ENCODE measurements at regions not wholly inside any gene's neighbourhood (a gene's known extent, or its start where the extent isn't known, plus 50 kb on each side); places are given as distances from the start of the nearest gene placed in this dataset.

DNA sequence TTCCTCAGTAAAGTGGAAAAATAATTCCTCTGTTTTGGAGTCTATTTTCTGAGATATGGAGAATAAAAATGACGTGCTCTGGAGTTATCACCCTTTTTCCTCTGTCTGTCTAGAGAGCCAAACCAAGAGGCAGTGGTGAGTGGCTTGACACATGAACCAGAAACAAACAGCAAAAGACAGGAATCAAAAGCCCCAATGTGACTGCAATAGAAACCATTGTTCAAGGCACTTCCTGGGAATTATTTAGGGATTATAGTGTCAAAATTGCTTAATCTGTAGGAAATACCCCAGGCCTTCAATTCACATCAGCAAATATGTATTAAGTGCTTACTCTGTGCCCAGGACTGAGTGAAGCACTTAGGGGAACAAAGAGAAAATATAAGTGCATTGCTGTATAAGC is 560.4 kb upstream of the JAG1 start:
- DNase-seq (ENCODE audit: low read depth, low spot score): no peak
- no peaks in the 10 kb centered on the region for H3K27me3 ChIP-seq (ENCODE audit: control insufficient read depth, insufficient read depth, low read length)
- intact Hi-C loops (cut with micrococcal nuclease; ENCODE audit: unreplicated experiment) (no loop called here), in situ Hi-C loops (cut with HindIII; ENCODE audit: low pct_unique_long_range_greater_than_20kb, low sequenced_read_pairs) (no loop called here)
- no peak overlapping the region for H3K4me3 ChIP-seq (ENCODE audit: low read depth in 2 of 2, low read length in 2 of 2)
- CTCF ChIA-PET: no interaction called here
- TF ChIP-seq, protein P1, sequence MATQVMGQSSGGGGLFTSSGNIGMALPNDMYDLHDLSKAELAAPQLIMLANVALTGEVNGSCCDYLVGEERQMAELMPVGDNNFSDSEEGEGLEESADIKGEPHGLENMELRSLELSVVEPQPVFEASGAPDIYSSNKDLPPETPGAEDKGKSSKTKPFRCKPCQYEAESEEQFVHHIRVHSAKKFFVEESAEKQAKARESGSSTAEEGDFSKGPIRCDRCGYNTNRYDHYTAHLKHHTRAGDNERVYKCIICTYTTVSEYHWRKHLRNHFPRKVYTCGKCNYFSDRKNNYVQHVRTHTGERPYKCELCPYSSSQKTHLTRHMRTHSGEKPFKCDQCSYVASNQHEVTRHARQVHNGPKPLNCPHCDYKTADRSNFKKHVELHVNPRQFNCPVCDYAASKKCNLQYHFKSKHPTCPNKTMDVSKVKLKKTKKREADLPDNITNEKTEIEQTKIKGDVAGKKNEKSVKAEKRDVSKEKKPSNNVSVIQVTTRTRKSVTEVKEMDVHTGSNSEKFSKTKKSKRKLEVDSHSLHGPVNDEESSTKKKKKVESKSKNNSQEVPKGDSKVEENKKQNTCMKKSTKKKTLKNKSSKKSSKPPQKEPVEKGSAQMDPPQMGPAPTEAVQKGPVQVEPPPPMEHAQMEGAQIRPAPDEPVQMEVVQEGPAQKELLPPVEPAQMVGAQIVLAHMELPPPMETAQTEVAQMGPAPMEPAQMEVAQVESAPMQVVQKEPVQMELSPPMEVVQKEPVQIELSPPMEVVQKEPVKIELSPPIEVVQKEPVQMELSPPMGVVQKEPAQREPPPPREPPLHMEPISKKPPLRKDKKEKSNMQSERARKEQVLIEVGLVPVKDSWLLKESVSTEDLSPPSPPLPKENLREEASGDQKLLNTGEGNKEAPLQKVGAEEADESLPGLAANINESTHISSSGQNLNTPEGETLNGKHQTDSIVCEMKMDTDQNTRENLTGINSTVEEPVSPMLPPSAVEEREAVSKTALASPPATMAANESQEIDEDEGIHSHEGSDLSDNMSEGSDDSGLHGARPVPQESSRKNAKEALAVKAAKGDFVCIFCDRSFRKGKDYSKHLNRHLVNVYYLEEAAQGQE (IDR thresholded peaks at IDR 0.05; ENCODE audit: insufficient read depth in 1 of 2, low read depth in 2 of 2, low read length in 1 of 2): no peak
- no peak for TF ChIP-seq SIN3A (IDR thresholded peaks at IDR 0.05; ENCODE audit: borderline replicate concordance, insufficient read depth, low read depth, low read length)
- TF ChIP-seq, protein P2, sequence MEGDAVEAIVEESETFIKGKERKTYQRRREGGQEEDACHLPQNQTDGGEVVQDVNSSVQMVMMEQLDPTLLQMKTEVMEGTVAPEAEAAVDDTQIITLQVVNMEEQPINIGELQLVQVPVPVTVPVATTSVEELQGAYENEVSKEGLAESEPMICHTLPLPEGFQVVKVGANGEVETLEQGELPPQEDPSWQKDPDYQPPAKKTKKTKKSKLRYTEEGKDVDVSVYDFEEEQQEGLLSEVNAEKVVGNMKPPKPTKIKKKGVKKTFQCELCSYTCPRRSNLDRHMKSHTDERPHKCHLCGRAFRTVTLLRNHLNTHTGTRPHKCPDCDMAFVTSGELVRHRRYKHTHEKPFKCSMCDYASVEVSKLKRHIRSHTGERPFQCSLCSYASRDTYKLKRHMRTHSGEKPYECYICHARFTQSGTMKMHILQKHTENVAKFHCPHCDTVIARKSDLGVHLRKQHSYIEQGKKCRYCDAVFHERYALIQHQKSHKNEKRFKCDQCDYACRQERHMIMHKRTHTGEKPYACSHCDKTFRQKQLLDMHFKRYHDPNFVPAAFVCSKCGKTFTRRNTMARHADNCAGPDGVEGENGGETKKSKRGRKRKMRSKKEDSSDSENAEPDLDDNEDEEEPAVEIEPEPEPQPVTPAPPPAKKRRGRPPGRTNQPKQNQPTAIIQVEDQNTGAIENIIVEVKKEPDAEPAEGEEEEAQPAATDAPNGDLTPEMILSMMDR (IDR thresholded peaks at IDR 0.05): no peak
- TF ChIP-seq TCF7L2 (IDR thresholded peaks at IDR 0.05; ENCODE audit: low read depth, low read length): no peak
- TF ChIP-seq POLR2AphosphoS5 (IDR thresholded peaks at IDR 0.05; ENCODE audit: low read depth, low read length): no peak
- BruUV-seq (replicated peaks): no TSS peak
- H3K27ac ChIP-seq (ENCODE audit: low read length): no peak overlapping the region
- POLR2A ChIA-PET: no interaction called here
- H3K4me1 ChIP-seq (ENCODE audit: control insufficient read depth, insufficient read depth, low read length): peaks cover 7% of the 10 kb centered on the region
- ATAC-seq: no peak
- H3K9me3 ChIP-seq (ENCODE audit: control insufficient read depth, insufficient read depth, low read depth, low read length): no peaks in the 10 kb centered on the region
- H3K36me3 ChIP-seq (ENCODE audit: control insufficient read depth, insufficient read depth, low read length): no peaks in the 10 kb centered on the region

DNA sequence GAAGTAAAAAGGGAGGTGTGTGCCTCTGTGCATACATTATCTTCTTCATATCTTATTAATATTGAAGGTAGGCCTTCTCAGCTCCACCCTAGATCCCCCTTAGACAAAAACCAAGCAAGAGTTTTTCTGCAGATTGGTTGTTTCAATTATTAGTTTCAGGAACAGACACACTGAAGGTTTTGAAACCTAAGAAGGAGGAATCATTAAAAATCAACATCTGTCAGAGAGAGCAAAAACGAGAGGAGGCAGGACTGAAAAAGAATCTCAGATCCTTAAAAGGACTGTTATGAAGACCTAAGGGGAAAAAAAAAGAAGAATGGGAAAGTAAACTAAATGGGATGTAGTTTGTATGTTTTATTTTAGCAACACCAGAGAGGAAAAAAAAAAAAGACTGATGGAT is 560.8 kb upstream of the JAG1 start:
- H3K9me3 ChIP-seq (ENCODE audit: control insufficient read depth, insufficient read depth, low read depth, low read length): no peaks in the 10 kb centered on the region
- ChIA-PET POLR2A (no interaction called here), CTCF (no interaction called here)
- no peaks in the 10 kb centered on the region for H3K36me3 ChIP-seq (ENCODE audit: control insufficient read depth, insufficient read depth, low read length)
- no peak overlapping the region for H3K4me3 ChIP-seq (ENCODE audit: low read depth in 2 of 2, low read length in 2 of 2)
- TF ChIP-seq SIN3A (IDR thresholded peaks at IDR 0.05; ENCODE audit: borderline replicate concordance, insufficient read depth, low read depth, low read length) (no peak), POLR2AphosphoS5 (IDR thresholded peaks at IDR 0.05; ENCODE audit: low read depth, low read length) (no peak), TCF7L2 (IDR thresholded peaks at IDR 0.05; ENCODE audit: low read depth, low read length) (no peak)
- TF ChIP-seq, protein P1 (IDR thresholded peaks at IDR 0.05; ENCODE audit: insufficient read depth in 1 of 2, low read depth in 2 of 2, low read length in 1 of 2): no peak
- TF ChIP-seq, protein P2 (IDR thresholded peaks at IDR 0.05): no peak
- BruUV-seq (replicated peaks): no TSS peak
- in situ Hi-C loops (cut with HindIII; ENCODE audit: low pct_unique_long_range_greater_than_20kb, low sequenced_read_pairs) (no loop called here), intact Hi-C loops (cut with micrococcal nuclease; ENCODE audit: unreplicated experiment) (no loop called here)
- H3K27ac ChIP-seq (ENCODE audit: low read length): no peak overlapping the region
- H3K27me3 ChIP-seq (ENCODE audit: control insufficient read depth, insufficient read depth, low read length): no peaks in the 10 kb centered on the region
- no peak for ATAC-seq
- no peak for DNase-seq (ENCODE audit: low read depth, low spot score)
- H3K4me1 ChIP-seq (ENCODE audit: control insufficient read depth, insufficient read depth, low read length): peaks cover 7% of the 10 kb centered on the region

All from Panc1 (cell line).